GM12865 (cell line): ENCODE measurements at regions not wholly inside any gene's neighbourhood (a gene's known extent, or its start where the extent isn't known, plus 50 kb on each side); places are given as distances from the start of the nearest gene placed in this dataset.
A peak's percentile ranks its signal among the peaks of the same experiment; 100 is the strongest.

Source experiments
- DNase-seq: peaks from one replicate; pipeline ENCODE4 v3.0.0; 2010; ENCODE audit warnings: low read depth
- H3K4me3 ChIP-seq: 2 replicates; pipeline ENCODE4 v1.5.1; 2011; ENCODE audit warnings: mild to moderate bottlenecking, low read depth, low read length, control low read depth
- TF ChIP-seq, protein P1 (sequence below): IDR thresholded peaks from 2 replicates; pipeline ENCODE4 v1.5.1; 2011; ENCODE audit warnings: low read length, control low read depth, low read depth, inconsistent platforms; ENCODE audit not compliant: insufficient read depth; ENCODE audit errors: missing control alignments

DNA sequence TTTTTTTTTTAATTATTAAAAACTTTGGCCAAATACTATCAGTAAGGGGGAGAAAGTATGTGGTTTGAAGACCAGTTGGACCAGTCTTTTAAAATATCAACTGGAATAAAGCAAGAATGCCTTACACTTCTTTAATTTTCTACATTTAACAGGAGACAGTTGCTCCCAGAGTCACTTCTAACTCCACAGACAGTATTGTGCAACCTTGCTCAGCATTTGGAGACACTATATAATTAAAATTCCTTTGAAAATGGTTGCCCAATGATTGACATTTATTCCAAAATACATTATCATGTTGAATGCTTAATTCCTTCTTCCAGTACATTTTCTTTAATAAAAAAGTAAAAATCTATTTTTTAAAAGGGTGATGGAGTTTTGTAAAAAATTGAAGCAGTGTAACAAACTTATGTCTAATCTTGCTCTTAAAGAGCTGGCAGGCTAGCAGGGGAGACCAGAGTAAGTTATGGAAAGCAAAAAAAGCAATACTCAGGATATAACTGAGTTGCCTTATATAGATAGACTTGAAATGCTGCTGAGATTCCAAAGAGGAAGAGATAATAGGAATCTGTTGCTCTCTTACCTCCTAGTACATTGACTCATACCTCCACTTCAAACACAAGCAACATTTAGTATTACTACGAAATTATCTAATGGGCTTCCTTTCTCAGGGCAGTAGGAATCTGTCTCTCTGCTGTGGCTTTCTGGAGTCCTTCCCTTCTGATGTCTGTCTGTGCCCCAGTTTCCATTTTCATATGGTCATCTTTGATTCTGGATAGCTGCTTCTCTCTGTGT, 69.7 kb upstream of the RGL1 start:
- no peak for DNase-seq
- H3K4me3 ChIP-seq = no peak overlapping the region
- TF ChIP-seq, protein P1, sequence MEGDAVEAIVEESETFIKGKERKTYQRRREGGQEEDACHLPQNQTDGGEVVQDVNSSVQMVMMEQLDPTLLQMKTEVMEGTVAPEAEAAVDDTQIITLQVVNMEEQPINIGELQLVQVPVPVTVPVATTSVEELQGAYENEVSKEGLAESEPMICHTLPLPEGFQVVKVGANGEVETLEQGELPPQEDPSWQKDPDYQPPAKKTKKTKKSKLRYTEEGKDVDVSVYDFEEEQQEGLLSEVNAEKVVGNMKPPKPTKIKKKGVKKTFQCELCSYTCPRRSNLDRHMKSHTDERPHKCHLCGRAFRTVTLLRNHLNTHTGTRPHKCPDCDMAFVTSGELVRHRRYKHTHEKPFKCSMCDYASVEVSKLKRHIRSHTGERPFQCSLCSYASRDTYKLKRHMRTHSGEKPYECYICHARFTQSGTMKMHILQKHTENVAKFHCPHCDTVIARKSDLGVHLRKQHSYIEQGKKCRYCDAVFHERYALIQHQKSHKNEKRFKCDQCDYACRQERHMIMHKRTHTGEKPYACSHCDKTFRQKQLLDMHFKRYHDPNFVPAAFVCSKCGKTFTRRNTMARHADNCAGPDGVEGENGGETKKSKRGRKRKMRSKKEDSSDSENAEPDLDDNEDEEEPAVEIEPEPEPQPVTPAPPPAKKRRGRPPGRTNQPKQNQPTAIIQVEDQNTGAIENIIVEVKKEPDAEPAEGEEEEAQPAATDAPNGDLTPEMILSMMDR = no peak

DNA sequence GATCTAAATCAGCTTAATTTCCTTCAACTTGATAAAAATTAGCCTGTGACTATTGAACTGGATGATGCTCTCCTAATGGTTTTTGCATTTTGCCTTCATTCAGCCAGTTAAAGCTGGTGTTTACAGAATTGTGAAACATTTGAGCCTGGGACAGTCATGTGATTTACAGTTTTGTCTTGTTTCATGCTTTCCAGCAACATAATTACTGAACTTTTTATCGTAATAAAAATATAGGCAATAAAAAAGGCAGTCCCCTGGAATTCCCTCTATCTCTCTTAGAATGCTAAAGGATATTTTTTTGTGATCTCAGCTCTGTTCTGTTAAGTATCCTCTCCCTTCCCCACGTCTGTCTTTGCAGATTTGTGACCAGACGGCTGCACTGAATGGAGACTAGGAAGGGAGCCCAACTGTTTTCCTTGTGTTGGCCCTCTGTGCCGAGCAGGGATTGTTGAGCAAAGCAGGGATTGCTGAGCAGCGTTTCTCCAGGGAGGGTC, 70.3 kb upstream of the RGL1 start:
- no peak overlapping the region for H3K4me3 ChIP-seq
- DNase-seq = no peak

DNA sequence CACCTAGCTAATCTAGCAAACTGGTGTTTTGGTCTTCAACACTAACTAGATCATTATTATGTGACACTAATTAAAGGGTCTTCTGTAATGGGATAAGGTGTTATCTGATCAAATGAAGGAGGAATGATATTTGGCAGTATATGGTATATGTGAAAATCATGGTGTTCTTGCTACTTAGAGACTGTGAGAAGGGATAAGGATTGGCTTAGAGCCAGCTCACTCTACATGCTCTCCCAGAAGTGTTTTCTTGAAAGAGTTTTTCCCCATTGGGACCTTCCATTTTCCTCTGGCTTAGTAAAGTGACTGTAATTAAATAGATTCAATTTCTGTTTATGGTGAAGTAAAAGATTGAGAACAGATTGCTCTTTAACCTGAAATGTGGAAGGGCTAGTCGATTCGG, 71.2 kb upstream of the RGL1 start:
- H3K4me3 ChIP-seq = no peak overlapping the region
- TF ChIP-seq, protein P1 = no peak
- no peak for DNase-seq

More for the DNA sequence above, 70.3 kb upstream of the RGL1 start:
- TF ChIP-seq, protein P1 = no peak

DNA sequence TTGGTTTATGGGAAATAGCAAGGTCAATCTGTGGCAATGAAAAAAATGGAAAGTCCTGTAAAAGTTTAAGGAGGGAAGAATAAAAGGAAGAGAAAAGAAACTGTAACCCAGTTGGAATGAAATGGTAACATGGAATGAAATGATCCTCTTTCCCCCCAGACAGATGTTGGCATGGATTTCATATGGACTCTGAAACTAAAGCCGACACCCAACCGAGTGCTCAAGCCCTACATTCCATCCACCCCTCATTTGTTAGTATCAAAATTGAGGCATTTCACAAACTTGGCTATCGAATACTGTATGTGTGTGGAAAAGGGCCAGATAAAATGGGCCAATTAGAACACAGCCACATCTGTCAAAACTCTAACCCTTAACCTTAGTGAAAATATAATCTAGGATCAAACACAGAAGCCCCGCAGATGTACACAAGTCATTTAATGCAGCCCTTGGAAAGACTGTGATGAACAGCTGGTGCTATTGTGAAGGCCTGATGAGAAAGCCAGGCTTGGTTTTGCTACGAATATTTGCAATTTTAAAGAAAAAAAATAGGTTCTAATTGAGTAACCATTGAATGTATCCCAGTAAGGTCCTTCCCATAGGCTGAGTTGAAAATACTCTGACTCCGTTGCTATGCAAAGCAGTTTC, 72.6 kb upstream of the RGL1 start:
- no peak overlapping the region for H3K4me3 ChIP-seq
- no peak for DNase-seq
- TF ChIP-seq, protein P1 = no peak

DNA sequence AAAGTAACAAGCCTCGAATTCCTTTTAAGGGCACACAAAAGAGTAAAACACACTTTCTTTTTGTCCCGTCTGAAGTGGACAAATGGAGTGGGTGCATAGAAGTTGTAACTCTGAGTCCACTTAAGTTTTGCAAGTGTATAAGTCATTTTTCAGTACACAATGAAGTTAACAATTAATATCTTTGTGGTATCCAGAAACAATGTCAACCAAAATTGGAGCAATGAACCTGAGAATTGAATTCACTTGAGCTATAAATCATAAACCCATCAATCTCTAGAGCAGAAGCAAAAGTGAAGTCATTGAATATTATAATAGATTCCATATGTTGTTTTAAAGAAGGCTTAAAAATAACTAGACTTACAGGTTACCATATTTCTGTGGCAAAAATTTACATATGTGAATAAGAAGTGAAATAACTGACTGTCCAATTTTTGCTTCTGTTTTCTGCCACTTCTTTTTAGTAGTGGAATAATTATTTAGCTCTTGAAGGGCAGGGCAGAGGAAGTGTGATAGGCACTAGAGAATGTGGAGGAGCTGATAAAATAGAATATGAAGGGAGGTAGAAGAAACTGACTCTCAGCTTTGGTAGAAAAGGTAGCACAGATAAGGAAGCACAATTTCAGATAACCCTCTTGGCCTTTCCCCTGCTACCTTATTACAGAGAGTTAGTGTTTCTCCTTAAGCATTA, 73.9 kb upstream of the RGL1 start:
- H3K4me3 ChIP-seq = no peak overlapping the region
- DNase-seq = peak; percentile 23
- TF ChIP-seq, protein P1 = no peak

DNA sequence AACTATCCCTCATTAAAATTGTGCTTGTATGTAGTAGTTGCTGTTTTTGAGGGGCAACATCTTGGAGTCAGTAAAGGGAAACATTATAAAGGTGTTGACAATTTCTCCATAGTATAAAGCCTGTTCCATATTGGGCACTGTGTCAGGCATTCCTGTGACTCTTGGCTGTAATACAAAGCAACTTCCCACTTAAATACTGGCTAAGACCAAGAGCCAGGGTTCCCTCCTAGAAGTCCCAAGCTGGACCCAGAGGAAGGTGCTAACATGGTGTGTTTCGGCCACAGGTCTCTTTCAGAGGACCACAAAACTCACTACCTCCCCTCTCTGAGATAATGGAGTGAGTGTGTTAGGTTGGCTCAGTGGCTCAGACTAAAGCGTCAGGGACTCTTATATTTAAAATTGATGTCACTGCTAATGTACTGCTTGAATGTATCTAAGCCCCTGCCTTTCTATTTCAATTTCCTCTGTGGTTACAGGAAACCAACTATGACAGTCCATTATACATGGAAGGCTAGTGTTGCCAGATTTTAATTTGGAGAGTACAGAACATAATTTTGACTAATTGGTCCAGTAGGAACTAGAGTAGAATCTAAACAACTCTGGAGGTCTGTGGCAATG, 74.7 kb upstream of the RGL1 start:
- TF ChIP-seq, protein P1 = no peak
- DNase-seq = peak; percentile 24
- H3K4me3 ChIP-seq = no peak overlapping the region
